BLaER1 treated with 17β-estradiol and CSF1 and Interleukin-3, amounts not matched to agents 10 nM and 100 nM (cell line): ENCODE measurements at regions not wholly inside any gene's neighbourhood (a gene's known extent, or its start where the extent isn't known, plus 50 kb on each side); places are given as distances from the start of the nearest gene placed in this dataset.
"Not testable (repeated sequence)": the region's sequence is repeated elsewhere in the genome, so short reads cannot be mapped to it uniquely, and the experiment has no call there.

Source experiments
- H3K27ac ChIP-seq, 11 experiments: shearing (Covaris generic); formaldehyde crosslinking; 2 replicates each; pipeline ENCODE4 v1.8.1; 2022
- H3K27me3 ChIP-seq, 11 experiments: shearing (Covaris generic); formaldehyde crosslinking; 2 replicates each; pipeline ENCODE4 v1.8.1; 2022
- H3K36me3 ChIP-seq, 11 experiments: shearing (Covaris generic); formaldehyde crosslinking; 2 replicates each; pipeline ENCODE4 v1.8.1; 2022
- H3K4me1 ChIP-seq, 10 experiments: shearing (Covaris generic); formaldehyde crosslinking; 2 replicates each; pipeline ENCODE4 v1.8.1; 2022
- H3K4me2 ChIP-seq, 11 experiments: shearing (Covaris generic); formaldehyde crosslinking; 2 replicates each; pipeline ENCODE4 v1.8.1; 2022
- H3K4me3 ChIP-seq, 10 experiments: shearing (Covaris generic); formaldehyde crosslinking; 2 replicates each; pipeline ENCODE4 v1.8.1; 2022
- H3K9ac ChIP-seq, 11 experiments: shearing (Covaris generic); formaldehyde crosslinking; 2 replicates each; pipeline ENCODE4 v1.8.1; 2022
- H3K9me3 ChIP-seq, 11 experiments: shearing (Covaris generic); formaldehyde crosslinking; replicated peaks in 1 of 11; 2 replicates each; pipeline ENCODE4 v1.8.1; 2022
- H4K20me1 ChIP-seq, 11 experiments: shearing (Covaris generic); formaldehyde crosslinking; 2 replicates each; pipeline ENCODE4 v1.8.1; 2022
- Cebpa-rat ChIP-seq, 11 experiments: shearing (Covaris generic); IDR thresholded peaks; 2 replicates each; pipeline ENCODE4 v1.8.1; 2022

GRCh38 chr15:35963326-35963725 lies 417.4 kb upstream of the DPH6 start:
- Histone ChIP-seq H3K4me2 (no peak overlapping the region), H3K9me3 (no peaks in the 10 kb centered on the region), H3K4me1 (peaks cover 0 to 9% (median 0%) of the 10 kb centered on the region in 10 experiments; a peak in 1 of 20 replicates), H3K27me3 (no peaks in the 10 kb centered on the region), H3K27ac (no peak overlapping the region), H3K36me3 (no peaks in the 10 kb centered on the region), H3K4me3 (no peak overlapping the region), H3K9ac (no peak overlapping the region), H4K20me1 (no peaks in the 10 kb centered on the region)
- no peak for TF ChIP-seq Cebpa-rat (IDR thresholded peaks at IDR 0.05)

DNA sequence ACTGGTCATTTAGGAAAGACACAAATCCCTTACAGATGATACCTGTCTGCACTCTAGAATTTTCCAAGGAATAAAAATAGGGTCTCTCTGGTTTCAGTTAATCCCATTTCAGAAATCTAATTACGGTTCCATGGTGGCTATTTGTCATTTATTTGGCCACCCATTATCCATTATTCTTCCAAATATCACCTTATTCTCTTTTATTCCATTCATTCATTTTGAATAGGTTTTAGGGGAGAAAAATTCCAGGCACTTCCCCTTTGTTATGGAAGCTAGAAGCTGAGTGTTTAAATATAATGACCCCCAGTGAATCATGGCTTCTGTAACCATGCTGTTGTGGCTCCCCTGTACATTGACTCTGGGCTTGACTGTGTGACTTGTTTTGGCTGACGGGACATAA lies 420.8 kb upstream of the DPH6 start:
- peaks cover 0 to 9% (median 0%) of the 10 kb centered on the region in 10 experiments; a peak in 1 of 20 replicates for H3K4me1 ChIP-seq
- H3K27me3 ChIP-seq = no peaks in the 10 kb centered on the region
- TF ChIP-seq Cebpa-rat (IDR thresholded peaks at IDR 0.05) = no peak
- H3K4me2 ChIP-seq = no peak overlapping the region
- H4K20me1 ChIP-seq = no peaks in the 10 kb centered on the region
- H3K4me3 ChIP-seq = no peak overlapping the region
- no peak overlapping the region for H3K9ac ChIP-seq
- no peaks in the 10 kb centered on the region for H3K9me3 ChIP-seq
- H3K27ac ChIP-seq = no peak overlapping the region
- H3K36me3 ChIP-seq = no peaks in the 10 kb centered on the region

- not testable (repeated sequence) for H4K20me1 ChIP-seq, H3K4me3 ChIP-seq, H3K4me2 ChIP-seq, H3K27me3 ChIP-seq, H3K36me3 ChIP-seq, H3K27ac ChIP-seq, H3K9ac ChIP-seq, H3K9me3 ChIP-seq, H3K4me1 ChIP-seq
Observed at GRCh38 chr15:35967968-35968367, 422.0 kb upstream of the DPH6 start.

- no peak for TF ChIP-seq Cebpa-rat (IDR thresholded peaks at IDR 0.05)
- Histone ChIP-seq H3K4me1 (no peaks in the 10 kb centered on the region), H3K27me3 (no peaks in the 10 kb centered on the region), H3K4me2 (no peak overlapping the region), H3K4me3 (no peak overlapping the region), H3K27ac (no peak overlapping the region), H3K36me3 (no peaks in the 10 kb centered on the region), H4K20me1 (no peaks in the 10 kb centered on the region), H3K9ac (no peak overlapping the region), H3K9me3 (no peaks in the 10 kb centered on the region)
Observed at GRCh38 chr15:35973029-35973428, 427.1 kb upstream of the DPH6 start.

GRCh38 chr15:35974052-35974451 lies 428.1 kb upstream of the DPH6 start:
- H3K4me3 ChIP-seq = no peak overlapping the region

DNA sequence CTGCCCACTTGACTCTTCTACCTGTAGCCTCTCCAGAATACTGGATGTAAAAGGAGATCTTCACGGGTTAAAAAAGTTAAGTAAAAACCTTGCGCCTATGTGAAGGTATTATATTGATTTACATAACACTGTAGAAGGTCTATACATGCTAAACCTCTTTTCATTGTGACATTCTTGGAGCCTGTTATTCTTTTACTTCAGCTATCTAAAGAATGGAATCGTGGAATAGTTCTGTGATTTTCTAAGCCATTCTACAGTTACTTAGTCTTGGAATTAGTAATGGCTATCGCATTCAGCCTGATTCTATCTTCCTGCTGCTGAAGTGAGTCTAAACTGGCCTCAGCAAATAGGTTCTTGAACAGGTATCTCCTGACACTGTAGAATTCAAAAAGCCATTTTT lies 430.0 kb upstream of the DPH6 start:
- Histone ChIP-seq H3K27me3 (no peaks in the 10 kb centered on the region), H3K4me2 (no peak overlapping the region), H3K9ac (no peak overlapping the region), H3K4me3 (no peak overlapping the region), H3K9me3 (no peaks in the 10 kb centered on the region), H3K36me3 (no peaks in the 10 kb centered on the region), H3K27ac (no peak overlapping the region), H3K4me1 (no peaks in the 10 kb centered on the region), H4K20me1 (no peaks in the 10 kb centered on the region)
- TF ChIP-seq Cebpa-rat (IDR thresholded peaks at IDR 0.05) = no peak

More at GRCh38 chr15:35974052-35974451, 428.1 kb upstream of the DPH6 start:
- no peak overlapping the region for H3K27ac ChIP-seq
- no peaks in the 10 kb centered on the region for H4K20me1 ChIP-seq
- TF ChIP-seq Cebpa-rat (IDR thresholded peaks at IDR 0.05) = no peak
- no peak overlapping the region for H3K4me2 ChIP-seq
- no peaks in the 10 kb centered on the region for H3K4me1 ChIP-seq
- H3K9ac ChIP-seq = no peak overlapping the region
- no peaks in the 10 kb centered on the region for H3K36me3 ChIP-seq
- H3K27me3 ChIP-seq = no peaks in the 10 kb centered on the region
- H3K9me3 ChIP-seq = no peaks in the 10 kb centered on the region

GRCh38 chr15:35979608-35980007 lies 433.6 kb upstream of the DPH6 start:
- no peaks in the 10 kb centered on the region for H3K27me3 ChIP-seq
- H3K9ac ChIP-seq = no peak overlapping the region
- H3K4me1 ChIP-seq = no peaks in the 10 kb centered on the region
- H3K9me3 ChIP-seq = no peaks in the 10 kb centered on the region
- no peak overlapping the region for H3K27ac ChIP-seq
- no peak overlapping the region for H3K4me3 ChIP-seq
- no peaks in the 10 kb centered on the region for H4K20me1 ChIP-seq
- TF ChIP-seq Cebpa-rat (IDR thresholded peaks at IDR 0.05) = no peak
- no peaks in the 10 kb centered on the region for H3K36me3 ChIP-seq
- no peak overlapping the region for H3K4me2 ChIP-seq

DNA sequence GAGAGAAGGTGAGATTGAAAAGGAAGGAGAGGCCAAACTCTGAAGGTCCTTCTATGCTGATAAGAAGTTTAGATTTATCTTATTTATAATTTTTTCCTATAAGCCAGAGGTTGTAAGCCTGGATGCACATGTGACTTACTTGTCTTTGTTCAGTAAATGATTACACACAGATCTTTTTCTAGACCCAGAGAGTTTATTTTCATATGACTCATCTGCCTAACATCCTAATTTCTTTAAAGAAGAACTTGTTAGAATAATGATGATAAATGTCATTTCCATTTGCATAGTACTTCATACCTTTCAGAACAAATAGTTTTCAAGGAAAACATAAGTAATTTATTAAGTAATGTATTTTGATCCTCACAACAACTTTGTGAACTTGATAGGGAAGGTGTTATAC lies 434.8 kb upstream of the DPH6 start:
- Histone ChIP-seq H3K4me1 (no peaks in the 10 kb centered on the region), H3K9me3 (no peaks in the 10 kb centered on the region), H3K36me3 (no peaks in the 10 kb centered on the region), H3K27ac (no peak overlapping the region), H3K4me3 (no peak overlapping the region), H3K9ac (no peak overlapping the region), H4K20me1 (no peaks in the 10 kb centered on the region), H3K4me2 (no peak overlapping the region), H3K27me3 (no peaks in the 10 kb centered on the region)
- TF ChIP-seq Cebpa-rat (IDR thresholded peaks at IDR 0.05) = no peak

DNA sequence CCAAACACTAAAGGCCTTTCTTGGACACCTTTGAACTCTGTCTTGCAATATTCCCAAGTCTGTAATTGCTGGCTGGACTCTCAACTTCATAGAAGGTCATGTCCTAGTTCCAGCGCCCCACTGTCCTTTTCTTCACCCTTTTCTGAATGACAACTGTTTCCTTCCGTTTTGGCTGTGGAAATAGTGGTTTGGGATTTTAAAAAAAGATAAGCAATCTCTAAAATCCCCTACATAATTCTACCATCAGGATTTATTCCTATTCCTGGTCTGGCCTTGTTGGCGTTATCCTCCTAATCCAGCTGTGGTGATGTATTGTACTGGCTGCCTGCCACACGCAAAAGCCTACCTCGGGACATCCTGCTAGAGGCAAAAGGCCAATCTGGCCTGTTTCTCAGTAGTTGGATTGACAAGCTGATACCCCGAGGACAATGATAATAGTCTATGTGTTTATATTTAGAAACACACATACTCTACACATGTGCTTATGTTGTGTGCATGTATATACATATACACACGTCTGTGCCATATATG lies 440.3 kb upstream of the DPH6 start:
- no peak for TF ChIP-seq Cebpa-rat (IDR thresholded peaks at IDR 0.05)
- H3K4me3 ChIP-seq = no peak overlapping the region
- H3K36me3 ChIP-seq = no peaks in the 10 kb centered on the region
- H3K4me2 ChIP-seq = no peak overlapping the region
- H3K27ac ChIP-seq = no peak overlapping the region
- H3K4me1 ChIP-seq = no peaks in the 10 kb centered on the region
- no peaks in the 10 kb centered on the region for H3K9me3 ChIP-seq
- H4K20me1 ChIP-seq = no peaks in the 10 kb centered on the region
- no peak overlapping the region for H3K9ac ChIP-seq
- no peaks in the 10 kb centered on the region for H3K27me3 ChIP-seq

- Histone ChIP-seq H3K27ac (no peak overlapping the region), H3K27me3 (no peaks in the 10 kb centered on the region), H4K20me1 (no peaks in the 10 kb centered on the region; a peak in 1 of 22 replicates), H3K4me2 (no peak overlapping the region), H3K4me3 (no peak overlapping the region), H3K36me3 (no peaks in the 10 kb centered on the region), H3K9ac (no peak overlapping the region), H3K9me3 (no peaks in the 10 kb centered on the region), H3K4me1 (no peaks in the 10 kb centered on the region)
- no peak for TF ChIP-seq Cebpa-rat (IDR thresholded peaks at IDR 0.05)
Observed at GRCh38 chr15:35987056-35987455, 441.1 kb upstream of the DPH6 start.
